ENCODE measurements at regions not wholly inside any gene's neighbourhood (a gene's known extent, or its start where the extent isn't known, plus 50 kb on each side); places are given as distances from the start of the nearest gene placed in this dataset.

DNA sequence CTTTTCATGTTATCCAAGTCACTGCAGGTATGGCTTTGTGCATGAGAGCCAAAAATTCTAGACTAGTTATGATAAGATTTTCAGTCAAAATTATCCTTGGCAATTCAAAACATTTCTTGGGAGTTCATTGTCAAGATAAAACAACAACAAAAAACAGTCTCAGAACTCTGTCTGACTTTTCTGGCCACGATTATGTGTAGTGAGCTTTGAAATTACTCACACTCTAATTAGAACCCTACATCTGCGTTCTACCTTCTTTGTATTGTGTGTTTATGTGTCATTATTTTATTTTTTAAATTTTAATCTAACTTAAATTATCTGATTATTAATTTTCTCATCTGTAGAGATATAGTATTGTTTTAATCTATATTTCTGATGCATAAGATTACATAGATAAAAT lies 459.2 kb downstream of the FRK start:
- intact Hi-C loops (cut with micrococcal nuclease) = no loop called here
- Histone ChIP-seq H2AFZ (ENCODE audit: insufficient read depth, low read depth, low read length, poor library complexity, severe bottlenecking) (no peak overlapping the region), H3K79me2 (ENCODE audit: insufficient read depth, low read length) (no peaks in the 10 kb centered on the region), H4K20me1 (ENCODE audit: insufficient read depth, low read length) (no peaks in the 10 kb centered on the region), H3K4me1 (ENCODE audit: control insufficient read depth in 1 of 2, insufficient read depth in 2 of 2, low read length in 2 of 2) (no peaks in the 10 kb centered on the region), H3K27ac (ENCODE audit: low read depth in 1 of 2, low read length in 2 of 2) (no peak overlapping the region), H3K27me3 (ENCODE audit: control insufficient read depth in 2 of 2, insufficient read depth in 2 of 2, low read length in 2 of 2) (no peaks in the 10 kb centered on the region), H3K9ac (ENCODE audit: insufficient read depth, low read length, poor library complexity, severe bottlenecking) (no peak overlapping the region), H3K36me3 (replicated peaks in 1 of 2; ENCODE audit: control insufficient read depth in 1 of 2, insufficient read depth in 2 of 2, low read length in 2 of 2) (no peaks in the 10 kb centered on the region), H3K9me3 (replicated peaks in 1 of 2; ENCODE audit: control insufficient read depth in 1 of 2, insufficient read depth in 1 of 2, low read length in 2 of 2) (no peaks in the 10 kb centered on the region), H3K4me3 (replicated peaks in 1 of 3; ENCODE audit: low read depth in 2 of 3, low read length in 3 of 3) (no peak overlapping the region), H3K4me2 (replicated peaks; ENCODE audit: extremely low read depth, low read length, poor library complexity, severe bottlenecking) (no peak overlapping the region)
- no peaks in the 10 kb centered on the region for H3K36me3 Mint-ChIP-seq
- H3K27me3 Mint-ChIP-seq (ENCODE audit: low read depth in 3 of 3) = no peaks in the 10 kb centered on the region
- no peak overlapping the region for H3K4me3 Mint-ChIP-seq
- H3K9me3 Mint-ChIP-seq = peaks cover 0 to 6% (median 2%) of the 10 kb centered on the region in 7 donors
- H3K27ac Mint-ChIP-seq = no peak overlapping the region
- no CpG with 5 or more reads among the region's 2 CpGs for WGBS (ENCODE audit: insufficient coverage)
- TF ChIP-seq, protein P1, sequence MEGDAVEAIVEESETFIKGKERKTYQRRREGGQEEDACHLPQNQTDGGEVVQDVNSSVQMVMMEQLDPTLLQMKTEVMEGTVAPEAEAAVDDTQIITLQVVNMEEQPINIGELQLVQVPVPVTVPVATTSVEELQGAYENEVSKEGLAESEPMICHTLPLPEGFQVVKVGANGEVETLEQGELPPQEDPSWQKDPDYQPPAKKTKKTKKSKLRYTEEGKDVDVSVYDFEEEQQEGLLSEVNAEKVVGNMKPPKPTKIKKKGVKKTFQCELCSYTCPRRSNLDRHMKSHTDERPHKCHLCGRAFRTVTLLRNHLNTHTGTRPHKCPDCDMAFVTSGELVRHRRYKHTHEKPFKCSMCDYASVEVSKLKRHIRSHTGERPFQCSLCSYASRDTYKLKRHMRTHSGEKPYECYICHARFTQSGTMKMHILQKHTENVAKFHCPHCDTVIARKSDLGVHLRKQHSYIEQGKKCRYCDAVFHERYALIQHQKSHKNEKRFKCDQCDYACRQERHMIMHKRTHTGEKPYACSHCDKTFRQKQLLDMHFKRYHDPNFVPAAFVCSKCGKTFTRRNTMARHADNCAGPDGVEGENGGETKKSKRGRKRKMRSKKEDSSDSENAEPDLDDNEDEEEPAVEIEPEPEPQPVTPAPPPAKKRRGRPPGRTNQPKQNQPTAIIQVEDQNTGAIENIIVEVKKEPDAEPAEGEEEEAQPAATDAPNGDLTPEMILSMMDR (IDR thresholded peaks at IDR 0.05) = no peak
- no peaks in the 10 kb centered on the region for H3K4me1 Mint-ChIP-seq
- DNase-seq = no peak

- Mint-ChIP-seq H3K9me3 (peaks cover 0 to 6% (median 2%) of the 10 kb centered on the region in 7 donors), H3K36me3 (no peaks in the 10 kb centered on the region), H3K27ac (no peak overlapping the region), H3K27me3 (ENCODE audit: low read depth in 3 of 3) (no peaks in the 10 kb centered on the region), H3K4me1 (no peaks in the 10 kb centered on the region), H3K4me3 (no peak overlapping the region)
- H3K9ac ChIP-seq (ENCODE audit: insufficient read depth, low read length, poor library complexity, severe bottlenecking) = no peak overlapping the region
- no peak overlapping the region for H2AFZ ChIP-seq (ENCODE audit: insufficient read depth, low read depth, low read length, poor library complexity, severe bottlenecking)
- intact Hi-C loops (cut with micrococcal nuclease) = no loop called here
- H3K4me1 ChIP-seq (ENCODE audit: control insufficient read depth in 1 of 2, insufficient read depth in 2 of 2, low read length in 2 of 2) = no peaks in the 10 kb centered on the region
- WGBS (ENCODE audit: insufficient coverage) = no CpG with 5 or more reads among the region's 1 CpG
- H3K36me3 ChIP-seq (replicated peaks in 1 of 2; ENCODE audit: control insufficient read depth in 1 of 2, insufficient read depth in 2 of 2, low read length in 2 of 2) = no peaks in the 10 kb centered on the region
- no peaks in the 10 kb centered on the region for H3K27me3 ChIP-seq (ENCODE audit: control insufficient read depth in 2 of 2, insufficient read depth in 2 of 2, low read length in 2 of 2)
- H4K20me1 ChIP-seq (ENCODE audit: insufficient read depth, low read length) = no peaks in the 10 kb centered on the region
- TF ChIP-seq, protein P1 (IDR thresholded peaks at IDR 0.05) = no peak
- no peak for DNase-seq
- H3K4me3 ChIP-seq (replicated peaks in 1 of 3; ENCODE audit: low read depth in 2 of 3, low read length in 3 of 3) = no peak overlapping the region
- H3K4me2 ChIP-seq (replicated peaks; ENCODE audit: extremely low read depth, low read length, poor library complexity, severe bottlenecking) = no peak overlapping the region
- H3K27ac ChIP-seq (ENCODE audit: low read depth in 1 of 2, low read length in 2 of 2) = no peak overlapping the region
- no peaks in the 10 kb centered on the region for H3K9me3 ChIP-seq (replicated peaks in 1 of 2; ENCODE audit: control insufficient read depth in 1 of 2, insufficient read depth in 1 of 2, low read length in 2 of 2)
- no peaks in the 10 kb centered on the region for H3K79me2 ChIP-seq (ENCODE audit: insufficient read depth, low read length)
Observed at GRCh38 chr6:115601064-115601463, 459.6 kb downstream of the FRK start.
